ENCODE measurements at regions not wholly inside any gene's neighbourhood (a gene's known extent, or its start where the extent isn't known, plus 50 kb on each side); places are given as distances from the start of the nearest gene placed in this dataset.

- H3K27me3 ChIP-seq (ENCODE audit: control insufficient read depth in 2 of 2, insufficient read depth in 2 of 2, low read length in 2 of 2): no peaks in the 10 kb centered on the region
- Mint-ChIP-seq H3K9me3 (peaks cover 0 to 3% (median 0%) of the 10 kb centered on the region in 11 donors), H3K27ac (no peak overlapping the region), H3K4me3 (no peak overlapping the region), H3K27me3 (peaks cover 0 to 4% (median 0%) of the 10 kb centered on the region in 5 donors), H3K4me1 (peaks cover 0 to 3% (median 0%) of the 10 kb centered on the region in 7 donors), H3K36me3 (no peaks in the 10 kb centered on the region)
- H3K27ac ChIP-seq (ENCODE audit: low read depth, low read length): no peak overlapping the region
- no peaks in the 10 kb centered on the region for H3K9me3 ChIP-seq (ENCODE audit: control insufficient read depth in 2 of 3, low read length in 3 of 3)
- ChIA-PET POLR2A (no interaction called here), CTCF (no interaction called here)
- H3K4me1 ChIP-seq (ENCODE audit: control insufficient read depth in 2 of 2, insufficient read depth in 2 of 2, low read length in 2 of 2): no peaks in the 10 kb centered on the region
- ATAC-seq: no peak
- H3K4me3 ChIP-seq (ENCODE audit: low read length): no peak overlapping the region
- intact Hi-C loops (cut with micrococcal nuclease): no loop called here
- H3K36me3 ChIP-seq (ENCODE audit: control insufficient read depth in 2 of 3, insufficient read depth in 3 of 3, low read length in 3 of 3): no peaks in the 10 kb centered on the region
- no peak for DNase-seq
Observed at GRCh38 chr2:59018737-59019136, 777.6 kb upstream of the FANCL start.

DNA sequence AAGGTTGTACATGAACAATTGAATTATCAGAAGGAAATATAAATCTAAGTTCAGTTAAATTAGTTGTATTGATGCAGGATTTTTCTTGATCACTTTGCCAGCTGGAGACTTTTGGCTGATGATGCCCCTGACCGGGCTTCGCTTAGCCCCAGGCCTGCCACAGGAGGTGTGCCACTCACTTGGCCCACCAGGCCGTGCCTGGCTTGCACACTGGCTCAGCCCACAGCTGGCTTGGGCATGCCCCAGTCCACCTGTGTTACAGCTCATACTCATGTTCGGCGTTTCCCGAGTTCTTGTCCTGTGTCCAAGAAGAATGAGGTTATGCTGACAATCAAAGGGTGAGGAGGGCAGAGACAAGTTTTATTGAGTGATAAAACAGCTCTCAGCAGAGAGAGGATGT is 773.9 kb upstream of the FANCL start:
- Mint-ChIP-seq H3K27me3 (no peaks in the 10 kb centered on the region), H3K36me3 (no peaks in the 10 kb centered on the region), H3K9me3 (peaks cover 0 to 4% (median 0%) of the 10 kb centered on the region in 11 donors), H3K4me1 (no peaks in the 10 kb centered on the region), H3K4me3 (no peak overlapping the region), H3K27ac (no peak overlapping the region)
- CTCF ChIA-PET: no interaction called here
- intact Hi-C loops (cut with micrococcal nuclease): no loop called here
- no peak for DNase-seq
- Histone ChIP-seq H3K27ac (ENCODE audit: low read depth, low read length) (no peak overlapping the region), H3K9me3 (ENCODE audit: control insufficient read depth in 2 of 3, low read length in 3 of 3) (no peaks in the 10 kb centered on the region), H3K27me3 (ENCODE audit: control insufficient read depth in 2 of 2, insufficient read depth in 2 of 2, low read length in 2 of 2) (no peaks in the 10 kb centered on the region), H3K36me3 (ENCODE audit: control insufficient read depth in 2 of 3, insufficient read depth in 3 of 3, low read length in 3 of 3) (no peaks in the 10 kb centered on the region), H3K4me3 (ENCODE audit: low read length) (no peak overlapping the region), H3K4me1 (ENCODE audit: control insufficient read depth in 2 of 2, insufficient read depth in 2 of 2, low read length in 2 of 2) (no peaks in the 10 kb centered on the region)
- POLR2A ChIA-PET: no interaction called here
- no peak for ATAC-seq

DNA sequence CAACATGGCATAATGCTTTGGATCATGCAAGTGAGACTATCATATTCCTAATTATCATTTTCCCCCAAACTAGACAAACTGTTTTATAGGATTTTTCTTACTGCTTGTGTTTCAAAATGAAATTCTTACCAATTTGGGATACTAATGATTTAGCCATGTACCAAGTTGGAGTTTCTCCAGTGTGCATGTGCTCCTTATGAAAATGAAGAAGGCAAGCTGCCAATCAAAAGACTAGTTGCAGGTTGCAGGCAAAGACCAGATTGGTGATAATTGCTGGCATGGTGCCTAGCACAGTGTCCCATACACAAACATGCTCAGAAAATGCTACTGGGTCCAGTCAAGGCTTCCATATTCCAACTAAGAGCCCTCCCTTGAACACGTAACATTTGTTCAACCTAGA is 771.8 kb upstream of the FANCL start:
- Histone ChIP-seq H3K4me3 (ENCODE audit: low read length) (no peak overlapping the region), H3K27me3 (ENCODE audit: control insufficient read depth in 2 of 2, insufficient read depth in 2 of 2, low read length in 2 of 2) (no peaks in the 10 kb centered on the region), H3K27ac (ENCODE audit: low read depth, low read length) (no peak overlapping the region), H3K36me3 (ENCODE audit: control insufficient read depth in 2 of 3, insufficient read depth in 3 of 3, low read length in 3 of 3) (no peaks in the 10 kb centered on the region), H3K4me1 (ENCODE audit: control insufficient read depth in 2 of 2, insufficient read depth in 2 of 2, low read length in 2 of 2) (no peaks in the 10 kb centered on the region), H3K9me3 (ENCODE audit: control insufficient read depth in 2 of 3, low read length in 3 of 3) (no peaks in the 10 kb centered on the region)
- Mint-ChIP-seq H3K9me3 (peaks cover 0 to 4% (median 0%) of the 10 kb centered on the region in 11 donors), H3K36me3 (no peaks in the 10 kb centered on the region), H3K27me3 (no peaks in the 10 kb centered on the region), H3K27ac (no peak overlapping the region), H3K4me3 (no peak overlapping the region), H3K4me1 (no peaks in the 10 kb centered on the region)
- no peak for ATAC-seq
- intact Hi-C loops (cut with micrococcal nuclease): no loop called here
- ChIA-PET CTCF (no interaction called here), POLR2A (no interaction called here)
- DNase-seq: no peak

DNA sequence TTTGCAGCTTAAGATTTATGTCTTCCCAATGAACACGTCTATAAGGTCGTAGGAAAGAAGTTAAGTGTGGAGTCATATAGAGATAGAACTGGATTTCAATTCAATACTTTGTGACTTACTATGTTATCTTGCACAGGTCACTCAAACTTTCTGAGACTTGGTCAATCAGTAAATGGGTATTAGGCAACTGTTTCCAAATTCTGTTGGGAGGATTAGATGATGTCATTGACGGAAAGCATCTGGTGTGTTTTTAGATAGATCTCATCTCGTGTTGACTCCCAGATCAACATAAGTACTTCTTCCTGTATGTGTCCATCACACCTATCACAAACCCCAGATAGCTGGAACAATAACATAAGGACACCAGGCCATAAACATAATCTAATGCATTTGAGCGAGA is 771.1 kb upstream of the FANCL start:
- no peak overlapping the region for H3K4me3 ChIP-seq (ENCODE audit: low read length)
- ATAC-seq (no peak), DNase-seq (no peak)
- no peaks in the 10 kb centered on the region for H3K9me3 ChIP-seq (ENCODE audit: control insufficient read depth in 2 of 3, low read length in 3 of 3)
- peaks cover 0 to 4% (median 0%) of the 10 kb centered on the region in 11 donors for H3K9me3 Mint-ChIP-seq
- H3K27ac Mint-ChIP-seq: no peak overlapping the region
- H3K4me1 ChIP-seq (ENCODE audit: control insufficient read depth in 2 of 2, insufficient read depth in 2 of 2, low read length in 2 of 2): no peaks in the 10 kb centered on the region
- H3K27me3 ChIP-seq (ENCODE audit: control insufficient read depth in 2 of 2, insufficient read depth in 2 of 2, low read length in 2 of 2): peaks cover 0 to 2% of the 10 kb centered on the region in 2 donors
- no peaks in the 10 kb centered on the region for H3K36me3 Mint-ChIP-seq
- no peaks in the 10 kb centered on the region for H3K36me3 ChIP-seq (ENCODE audit: control insufficient read depth in 2 of 3, insufficient read depth in 3 of 3, low read length in 3 of 3)
- no peak overlapping the region for H3K4me3 Mint-ChIP-seq
- no peak overlapping the region for H3K27ac ChIP-seq (ENCODE audit: low read depth, low read length)
- no peaks in the 10 kb centered on the region for H3K4me1 Mint-ChIP-seq
- intact Hi-C loops (cut with micrococcal nuclease): no loop called here
- ChIA-PET CTCF (no interaction called here), POLR2A (no interaction called here)
- H3K27me3 Mint-ChIP-seq: no peaks in the 10 kb centered on the region

GRCh38 chr2:59008950-59009349 is 767.8 kb upstream of the FANCL start:
- CTCF ChIA-PET: no interaction called here
- Histone ChIP-seq H3K4me1 (ENCODE audit: control insufficient read depth in 2 of 2, insufficient read depth in 2 of 2, low read length in 2 of 2) (no peaks in the 10 kb centered on the region), H3K27ac (ENCODE audit: low read depth, low read length) (no peak overlapping the region), H3K9me3 (ENCODE audit: control insufficient read depth in 2 of 3, low read length in 3 of 3) (no peaks in the 10 kb centered on the region), H3K36me3 (ENCODE audit: control insufficient read depth in 2 of 3, insufficient read depth in 3 of 3, low read length in 3 of 3) (no peaks in the 10 kb centered on the region), H3K27me3 (ENCODE audit: control insufficient read depth in 2 of 2, insufficient read depth in 2 of 2, low read length in 2 of 2) (peaks cover 0 to 2% of the 10 kb centered on the region in 2 donors), H3K4me3 (ENCODE audit: low read length) (no peak overlapping the region)
- Mint-ChIP-seq H3K27me3 (no peaks in the 10 kb centered on the region), H3K4me1 (no peaks in the 10 kb centered on the region), H3K27ac (no peak overlapping the region), H3K36me3 (no peaks in the 10 kb centered on the region), H3K9me3 (peaks cover 0 to 4% (median 0%) of the 10 kb centered on the region in 11 donors), H3K4me3 (no peak overlapping the region)
- POLR2A ChIA-PET: no interaction called here
- intact Hi-C loops (cut with micrococcal nuclease): no loop called here
- DNase-seq (no peak), ATAC-seq (no peak)

DNA sequence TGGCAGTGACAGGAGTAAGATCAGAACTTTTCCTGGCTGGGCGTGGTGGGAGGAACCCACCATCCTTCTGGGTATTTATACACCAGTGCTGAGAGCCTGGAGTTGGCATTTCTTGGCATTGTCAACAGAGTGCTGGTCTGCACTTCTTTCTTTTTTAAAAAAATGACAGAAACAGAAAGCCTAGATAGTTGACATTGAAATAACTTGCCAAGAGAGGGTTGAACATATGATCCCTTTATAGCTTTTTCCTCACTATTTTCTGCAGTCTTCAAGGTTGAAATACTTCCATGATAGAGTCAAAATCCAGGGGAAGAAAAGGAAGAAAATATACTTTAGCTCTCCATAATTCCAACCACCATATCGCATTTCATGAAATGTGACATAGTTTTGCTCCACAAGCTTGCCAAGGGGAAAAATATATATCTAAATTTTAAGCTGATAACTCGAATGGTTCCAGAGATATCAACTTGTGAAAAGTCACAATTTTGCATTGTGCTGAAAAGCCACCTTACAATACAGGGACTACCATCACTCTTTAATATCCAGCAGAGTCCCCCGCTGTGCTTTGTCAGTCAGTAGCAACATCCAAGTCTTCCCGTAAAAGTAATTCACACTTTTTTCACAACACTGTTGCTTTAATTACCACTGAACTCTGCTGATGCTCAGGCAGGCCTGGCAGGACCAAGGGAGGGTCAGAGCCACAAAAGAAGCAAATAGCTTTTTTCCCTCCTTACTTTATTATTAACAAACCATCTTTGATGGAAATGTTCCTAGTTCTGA is 764.9 kb upstream of the FANCL start:
- ATAC-seq (no peak), DNase-seq (no peak)
- Mint-ChIP-seq H3K4me1 (no peaks in the 10 kb centered on the region), H3K4me3 (no peak overlapping the region), H3K9me3 (peaks cover 0 to 4% (median 0%) of the 10 kb centered on the region in 11 donors), H3K36me3 (no peaks in the 10 kb centered on the region), H3K27me3 (no peaks in the 10 kb centered on the region), H3K27ac (no peak overlapping the region)
- POLR2A ChIA-PET: no interaction called here
- Histone ChIP-seq H3K36me3 (ENCODE audit: control insufficient read depth in 2 of 3, insufficient read depth in 3 of 3, low read length in 3 of 3) (no peaks in the 10 kb centered on the region), H3K27ac (ENCODE audit: low read depth, low read length) (no peak overlapping the region), H3K4me3 (ENCODE audit: low read length) (no peak overlapping the region), H3K27me3 (ENCODE audit: control insufficient read depth in 2 of 2, insufficient read depth in 2 of 2, low read length in 2 of 2) (peaks cover 0 to 2% of the 10 kb centered on the region in 2 donors), H3K9me3 (ENCODE audit: control insufficient read depth in 2 of 3, low read length in 3 of 3) (no peaks in the 10 kb centered on the region), H3K4me1 (ENCODE audit: control insufficient read depth in 2 of 2, insufficient read depth in 2 of 2, low read length in 2 of 2) (no peaks in the 10 kb centered on the region)
- intact Hi-C loops (cut with micrococcal nuclease): no loop called here
- CTCF ChIA-PET: no interaction called here

DNA sequence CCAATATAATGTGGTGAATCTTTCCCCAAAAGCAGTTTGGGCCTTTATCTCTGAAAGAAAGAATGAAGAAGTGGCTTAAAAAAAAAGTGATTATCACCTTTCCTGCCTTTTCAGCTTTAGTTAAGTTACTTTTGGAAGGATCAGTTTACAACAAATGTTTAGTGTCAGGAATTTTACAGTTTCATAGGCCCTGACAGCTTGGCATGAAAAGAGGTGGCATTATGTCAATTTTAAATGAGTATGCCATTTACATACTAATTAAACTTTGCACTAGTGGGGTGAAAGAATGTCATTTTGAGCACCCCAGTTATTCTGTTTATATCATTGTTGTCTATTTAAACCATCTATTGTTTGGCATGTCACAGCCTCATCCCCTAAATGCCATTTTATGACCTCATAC is 763.5 kb upstream of the FANCL start:
- intact Hi-C loops (cut with micrococcal nuclease): no loop called here
- Histone ChIP-seq H3K9me3 (ENCODE audit: control insufficient read depth in 2 of 3, low read length in 3 of 3) (no peaks in the 10 kb centered on the region), H3K4me1 (ENCODE audit: control insufficient read depth in 2 of 2, insufficient read depth in 2 of 2, low read length in 2 of 2) (no peaks in the 10 kb centered on the region), H3K4me3 (ENCODE audit: low read length) (no peak overlapping the region), H3K27me3 (ENCODE audit: control insufficient read depth in 2 of 2, insufficient read depth in 2 of 2, low read length in 2 of 2) (peaks cover 0 to 2% of the 10 kb centered on the region in 2 donors), H3K36me3 (ENCODE audit: control insufficient read depth in 2 of 3, insufficient read depth in 3 of 3, low read length in 3 of 3) (no peaks in the 10 kb centered on the region), H3K27ac (ENCODE audit: low read depth, low read length) (no peak overlapping the region)
- no peaks in the 10 kb centered on the region for H3K27me3 Mint-ChIP-seq
- H3K36me3 Mint-ChIP-seq: no peaks in the 10 kb centered on the region
- POLR2A ChIA-PET: no interaction called here
- CTCF ChIA-PET: no interaction called here
- H3K27ac Mint-ChIP-seq: no peak overlapping the region
- H3K4me1 Mint-ChIP-seq: no peaks in the 10 kb centered on the region
- ATAC-seq (no peak), DNase-seq (no peak)
- H3K4me3 Mint-ChIP-seq: no peak overlapping the region
- peaks cover 0 to 4% (median 0%) of the 10 kb centered on the region in 11 donors for H3K9me3 Mint-ChIP-seq

Data from naive thymus-derived CD4-positive, alpha-beta T cell (primary cell).